GM12878 (cell line): ENCODE measurements at regions not wholly inside any gene's neighbourhood (a gene's known extent, or its start where the extent isn't known, plus 50 kb on each side); places are given as distances from the start of the nearest gene placed in this dataset.

Source experiments
- ATAC-seq: fragments of 200-7000 bp; cut with Tn5 transposase; 3 replicates; pipeline ENCODE4 v1.9.1; 2020; ENCODE audit warnings: mild to moderate bottlenecking, moderate library complexity
- BruUV-seq: library from RNA; stranded (reverse); fragments of 400-500 nt; replicated peaks from 2 replicates; lab custom pipeline; 2021; lab: Mats Ljungman, UMichigan
- CTCF ChIA-PET: fragments of 300-600 bp; sonication (Branson Sonifier 250); formaldehyde crosslinking; extraction: SDS; loops from one replicate; lab custom pipeline; 2021; ENCODE audit warnings: inconsistent platforms; lab: Yijun Ruan, JAX
- POLR2A ChIA-PET: fragments of 350-600 bp; formaldehyde crosslinking; extraction: SDS; loops from one replicate; lab custom pipeline; 2021; ENCODE audit warnings: inconsistent platforms; lab: Charles Lee
- RAD21 ChIA-PET: fragments of 300-600 bp; sonication (Branson Sonifier 250); formaldehyde crosslinking; loops from one replicate; lab custom pipeline; 2023; ENCODE audit warnings: antibody characterized with exemption; ENCODE audit not compliant: unreplicated experiment; lab: Charles Lee
- SMC1A ChIA-PET: fragments of 300-600 bp; sonication (Branson Sonifier 250); formaldehyde crosslinking; loops from one replicate; lab custom pipeline; 2023; ENCODE audit not compliant: unreplicated experiment, uncharacterized antibody; lab: Charles Lee
- DNase-seq: peaks from one replicate; pipeline ENCODE4 v3.0.0-alpha.2; 2011; ENCODE audit warnings: low read depth, low spot score
- FAIRE-seq: peaks from 3 replicates; lab custom pipeline; 2011; peaks lifted over from hg19 to GRCh38; lab: Jason Lieb, UNC
- H2AFZ ChIP-seq: 2 replicates; pipeline ENCODE4 v1.6.0; 2011; ENCODE audit warnings: low read depth, low read length, control low read depth; ENCODE audit not compliant: control insufficient read depth
- H3K27ac ChIP-seq: 2 replicates; pipeline ENCODE4 v1.5.1; 2011; ENCODE audit warnings: control low read depth; ENCODE audit not compliant: control insufficient read depth, insufficient read depth
- H3K27me3 ChIP-seq, 2 experiments: replicated peaks in 1 of 2; 2 replicates each; pipeline versions ENCODE4 v1.6.0 to v1.6.1; 2011; ENCODE audit warnings: low read length in 1 of 2; ENCODE audit not compliant: control insufficient read depth in 2 of 2, insufficient read depth in 2 of 2
- H3K36me3 ChIP-seq, 2 experiments: 2 replicates each; pipeline ENCODE4 v1.5.1; 2011; ENCODE audit warnings: low read length in 1 of 2; ENCODE audit not compliant: control insufficient read depth in 2 of 2, insufficient read depth in 2 of 2
- H3K4me1 ChIP-seq: 2 replicates; pipeline ENCODE4 v1.6.1; 2011; ENCODE audit warnings: mild to moderate bottlenecking, low read length, moderate library complexity, mixed read lengths; ENCODE audit not compliant: control insufficient read depth, insufficient read depth
- H3K4me2 ChIP-seq: 2 replicates; pipeline ENCODE4 v1.6.0; 2011; ENCODE audit warnings: control low read depth; ENCODE audit not compliant: control insufficient read depth, insufficient read depth
- H3K4me3 ChIP-seq: fragments of 200-600 bp; sonication (generic); 2 replicates; pipeline ENCODE4 v1.5.1; 2016
- H3K79me2 ChIP-seq: 2 replicates; pipeline ENCODE4 v1.6.0; 2011; ENCODE audit warnings: low read length; ENCODE audit not compliant: control insufficient read depth, insufficient read depth
- H3K9ac ChIP-seq: 2 replicates; pipeline ENCODE4 v1.8.0; 2011; ENCODE audit warnings: low read length, control low read depth, mixed read lengths; ENCODE audit not compliant: control insufficient read depth, insufficient read depth
- H3K9me3 ChIP-seq: replicated peaks from 3 replicates; pipeline ENCODE4 v1.5.1; 2011; ENCODE audit warnings: mild to moderate bottlenecking, low read length; ENCODE audit not compliant: control insufficient read depth, insufficient read depth
- H4K20me1 ChIP-seq: 2 replicates; pipeline ENCODE4 v1.6.0; 2011; ENCODE audit not compliant: control insufficient read depth, insufficient read depth
- ATF3 ChIP-seq: IDR thresholded peaks from 2 replicates; pipeline ENCODE4 v1.6.1; 2011; ENCODE audit warnings: low read depth, mild to moderate bottlenecking, low read length, moderate library complexity, borderline replicate concordance; ENCODE audit errors: extremely low read depth
- BACH1 ChIP-seq: fragments of 450-650 bp; IDR thresholded peaks from 2 replicates; pipeline ENCODE4 v1.6.1; 2017; ENCODE audit warnings: mild to moderate bottlenecking, borderline replicate concordance
- BCL11A ChIP-seq: IDR thresholded peaks from 2 replicates; pipeline ENCODE4 v1.6.1; 2011; ENCODE audit warnings: low read depth, low read length
- BCL3 ChIP-seq: IDR thresholded peaks from 2 replicates; pipeline ENCODE4 v1.6.1; 2011; ENCODE audit warnings: borderline replicate concordance, low read depth, mild to moderate bottlenecking, moderate library complexity, low read length; ENCODE audit not compliant: insufficient read depth, poor library complexity, severe bottlenecking
- E2F8 ChIP-seq: fragments of 450-650 bp; IDR thresholded peaks from 2 replicates; pipeline ENCODE4 v1.6.1; 2018; ENCODE audit warnings: mild to moderate bottlenecking, low read depth, moderate library complexity; ENCODE audit not compliant: partially characterized antibody
- GABPA ChIP-seq: IDR thresholded peaks from 2 replicates; pipeline ENCODE4 v1.6.1; 2014; ENCODE audit warnings: antibody characterized with exemption, low read depth, mild to moderate bottlenecking, inconsistent platforms
- KAT2A ChIP-seq: conservative IDR thresholded peaks from 2 replicates; pipeline ENCODE4 v1.6.1; 2011; ENCODE audit warnings: low read depth, low read length; ENCODE audit not compliant: control insufficient read depth
- MXI1 ChIP-seq: fragments of 150-350 bp; IDR thresholded peaks from 2 replicates; pipeline ENCODE4 v1.6.1; 2011; ENCODE audit warnings: low read depth, mild to moderate bottlenecking, inconsistent platforms, low read length, improper control_type of control experiment
- NFYB ChIP-seq: IDR thresholded peaks from 2 replicates; pipeline ENCODE4 v1.6.1; 2011; ENCODE audit warnings: low read depth, mild to moderate bottlenecking, low read length, improper control_type of control experiment, moderate library complexity; ENCODE audit not compliant: insufficient read depth
- PRDM15 ChIP-seq: fragments of 450-650 bp; formaldehyde crosslinking; IDR thresholded peaks from 2 replicates; pipeline ENCODE4 v1.4.0; 2020; ENCODE audit warnings: mild to moderate bottlenecking, moderate library complexity
- RAD21 ChIP-seq: IDR thresholded peaks from 2 replicates; pipeline ENCODE4 v1.6.1; 2011; ENCODE audit warnings: mild to moderate bottlenecking, low read depth, low read length, moderate library complexity; ENCODE audit not compliant: insufficient read depth
- SP1 ChIP-seq: IDR thresholded peaks from one replicate; pipeline ENCODE4 v1.6.1; 2011; ENCODE audit warnings: low read depth, low read length
- TBL1XR1 ChIP-seq: IDR thresholded peaks from 2 replicates; pipeline ENCODE4 v1.6.1; 2012; ENCODE audit warnings: low read depth, low read length, improper control_type of control experiment
- WRNIP1 ChIP-seq: IDR thresholded peaks from 2 replicates; pipeline ENCODE4 v1.6.1; 2011; ENCODE audit warnings: low read depth, low read length, improper control_type of control experiment, borderline replicate concordance
- ZBED1 ChIP-seq: IDR thresholded peaks from 2 replicates; pipeline ENCODE4 v1.6.1; 2016; ENCODE audit warnings: borderline replicate concordance
- WGBS: methylation state at CpG from one replicate; pipeline ENCODE4 v1.1.6; 2016; ENCODE audit warnings: low lambda C conversion rate; ENCODE audit not compliant: insufficient replicate concordance, insufficient coverage; ENCODE audit errors: missing lambda C conversion rate; 5-methylcytosine and 5-hydroxymethylcytosine counted together
- in situ Hi-C: fragments of 300-500 bp; cut with MboI; formaldehyde crosslinking; loops from 9 replicates; pipeline ENCODE4 v1.14.3; 2018; ENCODE audit warnings: mixed read lengths
- intact Hi-C: fragments of 100-400 bp; cut with micrococcal nuclease; formaldehyde crosslinking; loops from one replicate; pipeline ENCODE4 v1.14.2; 2022; ENCODE audit not compliant: unreplicated experiment

GRCh38 chr2:48235076-48235475 is 79.4 kb upstream of the FOXN2 start:
- H3K79me2 ChIP-seq = no peaks in the 10 kb centered on the region
- CTCF ChIA-PET = interaction anchor here (0.6 to 1.2 kb wide), 3 partner anchors 19 to 107 kb away, joined by 3 to 4 read pairs (median 3); no protein-coding TSS in a partner anchor
- no peaks in the 10 kb centered on the region for H3K9me3 ChIP-seq
- no TSS peak for BruUV-seq
- in situ Hi-C loops (no loop called here), intact Hi-C loops (no loop called here)
- H3K27me3 ChIP-seq = no peaks in the 10 kb centered on the region
- DNase-seq = no peak
- TF ChIP-seq BCL11A (no peak), KAT2A (no peak), WRNIP1 (no peak), MXI1 (no peak), ATF3 (no peak), BACH1 (no peak), PRDM15 (CRISPR knock-in tag) (no peak), ZBED1 (no peak), BCL3 (no peak), NFYB (no peak), GABPA (no peak), TBL1XR1 (no peak), RAD21 (no peak), SP1 (no peak), E2F8 (no peak)
- no peaks in the 10 kb centered on the region for H4K20me1 ChIP-seq
- POLR2A ChIA-PET = interaction anchor here (1.1 kb wide), 1 partner anchor 15 kb away, joined by 3 read pairs; no protein-coding TSS in a partner anchor
- no peak for FAIRE-seq
- H3K4me1 ChIP-seq = no peaks in the 10 kb centered on the region
- no peak overlapping the region for H3K4me2 ChIP-seq
- no peaks in the 10 kb centered on the region for H3K36me3 ChIP-seq
- no peak overlapping the region for H3K27ac ChIP-seq
- RAD21 ChIA-PET = no interaction called here
- no peak overlapping the region for H3K4me3 ChIP-seq
- H3K9ac ChIP-seq = no peak overlapping the region
- ATAC-seq = no peak
- no peak overlapping the region for H2AFZ ChIP-seq
- 95% methylated on average over 5 of the region's 5 CpGs for WGBS
- SMC1A ChIA-PET = interaction anchor here (1.5 kb wide), 2 partner anchors 10 to 13 kb away, joined by 4 to 5 read pairs; no protein-coding TSS in a partner anchor
